WTC11 (cell line): ENCODE measurements at regions not wholly inside any gene's neighbourhood (a gene's known extent, or its start where the extent isn't known, plus 50 kb on each side); places are given as distances from the start of the nearest gene placed in this dataset.

ENCODE experiments used
- ARID4B ChIP-seq: sonication (generic); formaldehyde crosslinking; IDR thresholded peaks from 2 replicates; pipeline ENCODE4 v1.8.0; 2023; ENCODE audit warnings: missing genetic modification reagents, mild to moderate bottlenecking, borderline replicate concordance
- ATF3 ChIP-seq: sonication (generic); formaldehyde crosslinking; conservative IDR thresholded peaks from 2 replicates; pipeline ENCODE4 v1.8.1; 2022; ENCODE audit warnings: mild to moderate bottlenecking, missing genetic modification reagents
- CREM ChIP-seq: sonication (generic); formaldehyde crosslinking; IDR thresholded peaks from 2 replicates; pipeline ENCODE4 v1.8.1; 2022; ENCODE audit warnings: mild to moderate bottlenecking, missing genetic modification reagents, moderate library complexity
- CTCF ChIP-seq: fragments of 200-600 bp; IDR thresholded peaks from 2 replicates; pipeline ENCODE4 v1.8.0; 2022; ENCODE audit warnings: antibody characterized with exemption
- ESRRA ChIP-seq: sonication (generic); formaldehyde crosslinking; IDR thresholded peaks from 2 replicates; pipeline ENCODE4 v1.8.1; 2022; ENCODE audit warnings: mild to moderate bottlenecking, missing genetic modification reagents, borderline replicate concordance
- JUN ChIP-seq: sonication (generic); formaldehyde crosslinking; IDR thresholded peaks from 2 replicates; pipeline ENCODE4 v1.8.0; 2023; ENCODE audit warnings: mild to moderate bottlenecking, missing genetic modification reagents
- MYBL2 ChIP-seq: sonication (generic); formaldehyde crosslinking; IDR thresholded peaks from 2 replicates; pipeline ENCODE4 v1.8.1; 2023; ENCODE audit warnings: mild to moderate bottlenecking, moderate library complexity, missing genetic modification reagents
- NFYB ChIP-seq: sonication (generic); formaldehyde crosslinking; conservative IDR thresholded peaks from 2 replicates; pipeline ENCODE4 v1.8.0; 2022; ENCODE audit warnings: low read depth, missing genetic modification reagents
- STAT6 ChIP-seq: sonication (generic); formaldehyde crosslinking; conservative IDR thresholded peaks from 2 replicates; pipeline ENCODE4 v1.8.1; 2023; ENCODE audit warnings: mild to moderate bottlenecking, low read depth, missing genetic modification reagents, moderate library complexity
- USF1 ChIP-seq: sonication (generic); formaldehyde crosslinking; IDR thresholded peaks from 2 replicates; pipeline ENCODE4 v1.8.0; 2022; ENCODE audit warnings: mild to moderate bottlenecking, missing genetic modification reagents
- USF2 ChIP-seq: sonication (generic); formaldehyde crosslinking; IDR thresholded peaks from 2 replicates; pipeline ENCODE4 v1.8.1; 2023; ENCODE audit warnings: mild to moderate bottlenecking, missing genetic modification reagents, moderate library complexity
- ZBTB21 ChIP-seq: sonication (generic); formaldehyde crosslinking; IDR thresholded peaks from 2 replicates; pipeline ENCODE4 v1.8.1; 2023; ENCODE audit warnings: mild to moderate bottlenecking, missing genetic modification reagents, borderline replicate concordance
- ZBTB43 ChIP-seq: sonication (generic); formaldehyde crosslinking; IDR thresholded peaks from 2 replicates; pipeline ENCODE4 v1.8.1; 2023; ENCODE audit warnings: mild to moderate bottlenecking, missing genetic modification reagents
- ZNF138 ChIP-seq: sonication (generic); formaldehyde crosslinking; conservative IDR thresholded peaks from 2 replicates; pipeline ENCODE4 v1.8.1; 2022; ENCODE audit warnings: mild to moderate bottlenecking, moderate library complexity, missing genetic modification reagents

GRCh38 chr16:13631213-13631767 lies 288.7 kb upstream of the ERCC4 start:
- no peak for TF ChIP-seq ATF3 (CRISPR knock-in tag)
- TF ChIP-seq NFYB (CRISPR knock-in tag): no peak
- TF ChIP-seq STAT6 (CRISPR knock-in tag): no peak
- TF ChIP-seq ZNF138 (CRISPR knock-in tag): no peak
- TF ChIP-seq CTCF: no peak
- TF ChIP-seq USF2 (CRISPR knock-in tag): no peak
- no peak for TF ChIP-seq CREM
- no peak for TF ChIP-seq ZBTB43
- TF ChIP-seq ARID4B (CRISPR knock-in tag): no peak
- TF ChIP-seq MYBL2 (CRISPR knock-in tag): no peak
- TF ChIP-seq JUN (CRISPR knock-in tag): no peak
- no peak for TF ChIP-seq ZBTB21 (CRISPR knock-in tag)
- no peak for TF ChIP-seq ESRRA (CRISPR knock-in tag)
- no peak for TF ChIP-seq USF1 (CRISPR knock-in tag)
